GM12892 (cell line): ENCODE measurements at regions not wholly inside any gene's neighbourhood (a gene's known extent, or its start where the extent isn't known, plus 50 kb on each side); places are given as distances from the start of the nearest gene placed in this dataset.
"Not testable (repeated sequence)": the region's sequence is repeated elsewhere in the genome, so short reads cannot be mapped to it uniquely, and the experiment has no call there.

Source experiments
- DNase-seq: peaks from one replicate; pipeline ENCODE4 v3.0.0; 2011; ENCODE audit not compliant: insufficient read length
- FAIRE-seq: peaks from 2 replicates; lab custom pipeline; 2011; peaks lifted over from hg19 to GRCh38; lab: Jason Lieb, UNC
- POLR2A ChIP-seq: IDR thresholded peaks from 2 replicates; pipeline ENCODE4 v1.6.1; 2011; ENCODE audit warnings: low read depth, low read length, control low read depth
- POLR2AphosphoS5 ChIP-seq: IDR thresholded peaks from 2 replicates; pipeline ENCODE4 v1.6.1; 2011; ENCODE audit warnings: low read depth, low read length, control low read depth
- TAF1 ChIP-seq: IDR thresholded peaks from 2 replicates; pipeline ENCODE4 v1.6.1; 2011; ENCODE audit warnings: low read depth, mild to moderate bottlenecking, control low read depth, low read length, borderline replicate concordance

- FAIRE-seq (no peak), DNase-seq (no peak)
- TF ChIP-seq TAF1, result no peak
- no peak for TF ChIP-seq POLR2A
- no peak for TF ChIP-seq POLR2AphosphoS5
Measured at GRCh38 chr1:115448282-115449044, 110.4 kb upstream of the NGF start.

GRCh38 chr1:115447672-115448071 is 109.6 kb upstream of the NGF start:
- TF ChIP-seq TAF1 (no peak), POLR2A (no peak), POLR2AphosphoS5 (no peak)
- no peak for FAIRE-seq
- no peak for DNase-seq

- TF ChIP-seq POLR2AphosphoS5 (no peak), TAF1 (no peak), POLR2A (no peak)
- FAIRE-seq (no peak), DNase-seq (no peak)
Measured at GRCh38 chr1:115445090-115445489, 107.0 kb upstream of the NGF start.

- DNase-seq, result no peak
- FAIRE-seq, result no peak
- TF ChIP-seq POLR2A (no peak), POLR2AphosphoS5 (no peak), TAF1 (no peak)
Measured at GRCh38 chr1:115440733-115441132, 102.7 kb upstream of the NGF start.

- not testable (repeated sequence) for FAIRE-seq
Measured at GRCh38 chr1:115439520-115439919, 101.5 kb upstream of the NGF start.

GRCh38 chr1:115437196-115437595 is 99.1 kb upstream of the NGF start:
- DNase-seq (no peak), FAIRE-seq (no peak)
- no peak for TF ChIP-seq POLR2AphosphoS5
- no peak for TF ChIP-seq TAF1
- TF ChIP-seq POLR2A, result no peak

More at GRCh38 chr1:115439520-115439919, 101.5 kb upstream of the NGF start:
- not testable (repeated sequence) for DNase-seq

GRCh38 chr1:115436596-115436995 is 98.5 kb upstream of the NGF start:
- FAIRE-seq, result no peak
- no peak for DNase-seq
- TF ChIP-seq TAF1 (no peak), POLR2AphosphoS5 (no peak), POLR2A (no peak)

- FAIRE-seq (no peak), DNase-seq (no peak)
- TF ChIP-seq TAF1 (no peak), POLR2A (no peak), POLR2AphosphoS5 (no peak)
Measured at GRCh38 chr1:115433483-115433882, 95.4 kb upstream of the NGF start.

GRCh38 chr1:115432061-115432460 is 94.0 kb upstream of the NGF start:
- TF ChIP-seq TAF1, result no peak
- TF ChIP-seq POLR2AphosphoS5, result no peak
- no peak for TF ChIP-seq POLR2A
- DNase-seq (no peak), FAIRE-seq (no peak)

- TF ChIP-seq POLR2A (no peak), TAF1 (no peak), POLR2AphosphoS5 (no peak)
- DNase-seq (no peak), FAIRE-seq (no peak)
Measured at GRCh38 chr1:115430441-115431158, 92.6 kb upstream of the NGF start.

- DNase-seq (no peak), FAIRE-seq (no peak)
- TF ChIP-seq TAF1 (no peak), POLR2AphosphoS5 (no peak)
Measured at GRCh38 chr1:115429884-115430283, 91.8 kb upstream of the NGF start.

GRCh38 chr1:115429241-115429640 is 91.2 kb upstream of the NGF start:
- TF ChIP-seq TAF1 (no peak), POLR2AphosphoS5 (no peak), POLR2A (no peak)
- FAIRE-seq (no peak), DNase-seq (no peak)

GRCh38 chr1:115428676-115429075 is 90.6 kb upstream of the NGF start:
- DNase-seq (no peak), FAIRE-seq (no peak)
- TF ChIP-seq POLR2AphosphoS5 (no peak), POLR2A (no peak), TAF1 (no peak)
